HepG2 (cell line): ENCODE measurements at regions not wholly inside any gene's neighbourhood (a gene's known extent, or its start where the extent isn't known, plus 50 kb on each side); places are given as distances from the start of the nearest gene placed in this dataset.

Experiments
- ATAC-seq: fragments of 200-7000 bp; cut with Tn5 transposase; 3 replicates; pipeline ENCODE4 v1.9.1; 2020; ENCODE audit warnings: mild to moderate bottlenecking, moderate library complexity
- BruUV-seq: library from RNA; stranded (reverse); fragments of 400-500 nt; replicated peaks from 2 replicates; lab custom pipeline; 2021; lab: Mats Ljungman, UMichigan
- CTCF ChIA-PET: fragments of 300-600 bp; formaldehyde crosslinking; extraction: SDS; loops from one replicate; lab custom pipeline; 2021; ENCODE audit warnings: low total read pairs, inconsistent platforms, low intra/inter-chr PET ratio; lab: Yijun Ruan, JAX
- POLR2A ChIA-PET: fragments of 350-600 bp; sonication (Branson Sonifier 250); formaldehyde crosslinking; loops from one replicate; lab custom pipeline; 2020; ENCODE audit warnings: antibody characterized with exemption, inconsistent platforms; lab: Yijun Ruan, JAX
- DNase-seq: peaks from one replicate; pipeline ENCODE4 v3.0.0-alpha.2; 2015; ENCODE audit warnings: low spot score
- FAIRE-seq: peaks from 3 replicates; lab custom pipeline; 2011; peaks lifted over from hg19 to GRCh38; lab: Jason Lieb, UNC
- H2AFZ ChIP-seq: one replicate; pipeline ENCODE4 v1.6.1; 2011; ENCODE audit warnings: low read length, inconsistent platforms
- H3K27ac ChIP-seq: fragments of 300-600 bp; 3 replicates; pipeline ENCODE4 v1.8.0; 2011; ENCODE audit warnings: mixed run types, mild to moderate bottlenecking, mixed read lengths, low read length, inconsistent platforms; ENCODE audit not compliant: insufficient read depth; ENCODE audit errors: extremely low read length
- H3K27me3 ChIP-seq, 2 experiments: fragments of 200-600 bp in 1 of 2; 2 replicates in 1 of 2; 3 replicates in 1 of 2; pipeline versions ENCODE4 v1.6.0 to v1.8.0; 2011; ENCODE audit warnings: low read length in 2 of 2, mild to moderate bottlenecking in 2 of 2, moderate library complexity in 2 of 2, inconsistent platforms in 1 of 2; ENCODE audit not compliant: insufficient read depth in 2 of 2, control insufficient read depth in 1 of 2
- H3K36me3 ChIP-seq, 2 experiments: fragments of 200-600 bp in 1 of 2; replicated peaks in 1 of 2; 2 replicates in 1 of 2; 3 replicates in 1 of 2; pipeline versions ENCODE4 v1.5.1 to v1.8.0; 2011; ENCODE audit warnings: low read length in 2 of 2, inconsistent platforms in 1 of 2; ENCODE audit not compliant: insufficient read depth in 2 of 2, control insufficient read depth in 1 of 2
- H3K4me1 ChIP-seq: 2 replicates; pipeline ENCODE4 v1.5.1; 2012; ENCODE audit warnings: low read length, inconsistent platforms; ENCODE audit not compliant: insufficient read depth
- H3K4me2 ChIP-seq: 2 replicates; pipeline ENCODE4 v1.6.0; 2011; ENCODE audit warnings: low read depth, low read length, inconsistent platforms
- H3K4me3 ChIP-seq, 3 experiments: fragments of 200-600 bp in 1 of 3; sonication (generic), shearing (Covaris generic) in 1 of 3; replicated peaks in 1 of 3; 2 replicates each; pipeline ENCODE4 v1.5.1; 2011 to 2016; ENCODE audit warnings: low read length in 3 of 3, inconsistent platforms in 2 of 3, low read depth in 2 of 3, mild to moderate bottlenecking in 2 of 3, control low read depth in 1 of 3, mixed read lengths in 1 of 3; ENCODE audit not compliant: insufficient read depth in 1 of 3
- H3K79me2 ChIP-seq: one replicate; pipeline ENCODE4 v1.6.1; 2011; ENCODE audit warnings: low read length, inconsistent platforms; ENCODE audit not compliant: insufficient read depth
- H3K9ac ChIP-seq: 2 replicates; pipeline ENCODE4 v1.6.0; 2011; ENCODE audit warnings: mild to moderate bottlenecking, low read depth, low read length, inconsistent platforms; ENCODE audit not compliant: insufficient read depth
- H3K9me3 ChIP-seq: 2 replicates; pipeline ENCODE4 v1.5.1; 2012; ENCODE audit warnings: mild to moderate bottlenecking, low read length
- H4K20me1 ChIP-seq: 2 replicates; pipeline ENCODE4 v1.6.0; 2011; ENCODE audit warnings: inconsistent platforms, mild to moderate bottlenecking, low read length, moderate library complexity; ENCODE audit not compliant: insufficient read depth
- AGO2 ChIP-seq: fragments of 200-400 bp; formaldehyde crosslinking; optimal IDR thresholded peaks from 2 replicates; pipeline ENCODE3; 2017; ENCODE audit warnings: mild to moderate bottlenecking, low read depth, low read length, moderate library complexity
- CENPT ChIP-seq: sonication (generic); formaldehyde crosslinking; IDR thresholded peaks from 2 replicates; pipeline ENCODE4 v1.8.0; 2022; ENCODE audit warnings: low read depth, mild to moderate bottlenecking, moderate library complexity, missing genetic modification reagents
- FOXK1 ChIP-seq: sonication (generic); formaldehyde crosslinking; IDR thresholded peaks from 2 replicates; pipeline ENCODE4 v1.4.0; 2020; ENCODE audit warnings: low read depth, missing genetic modification reagents, borderline replicate concordance
- KAT7 ChIP-seq: IDR thresholded peaks from 2 replicates; pipeline ENCODE4 v1.6.1; 2018; ENCODE audit warnings: borderline replicate concordance, missing compliant biosample characterization
- KLF9 ChIP-seq: IDR thresholded peaks from 2 replicates; pipeline ENCODE4 v1.6.1; 2016; ENCODE audit warnings: low read depth
- PAWR ChIP-seq: sonication (generic); formaldehyde crosslinking; IDR thresholded peaks from 2 replicates; pipeline ENCODE4 v1.4.0; 2020; ENCODE audit warnings: missing genetic modification reagents, mild to moderate bottlenecking, borderline replicate concordance
- RAD51 ChIP-seq: fragments of 450-650 bp; IDR thresholded peaks from 2 replicates; pipeline ENCODE4 v1.6.1; 2016; ENCODE audit warnings: borderline replicate concordance
- SYNCRIP ChIP-seq: fragments of 200-400 bp; formaldehyde crosslinking; IDR thresholded peaks from 2 replicates; pipeline ENCODE4 v1.6.1; 2018; ENCODE audit warnings: mild to moderate bottlenecking, low read depth, low read length; ENCODE audit not compliant: insufficient read depth
- ZEB1 ChIP-seq: IDR thresholded peaks from 2 replicates; pipeline ENCODE4 v1.6.1; 2012; ENCODE audit warnings: mild to moderate bottlenecking, low read depth, inconsistent platforms; ENCODE audit not compliant: insufficient replicate concordance
- ZSCAN25 ChIP-seq: sonication (generic); formaldehyde crosslinking; IDR thresholded peaks from 2 replicates; pipeline ENCODE4 v1.8.0; 2022; ENCODE audit warnings: mild to moderate bottlenecking, missing genetic modification reagents
- WGBS: methylation state at CpG from one replicate; pipeline ENCODE4 v1.1.6; 2017; ENCODE audit warnings: low lambda C conversion rate; 5-methylcytosine and 5-hydroxymethylcytosine counted together
- in situ Hi-C: cut with HindIII; loops from 2 replicates; pipeline ENCODE4 v1.10.0; 2017; ENCODE audit warnings: low pct_unique_long_range_greater_than_20kb; ENCODE audit not compliant: extremely low pct_ligation_motif_present
- intact Hi-C: fragments of 100-400 bp; cut with micrococcal nuclease; formaldehyde crosslinking; loops from one replicate; pipeline ENCODE4 v1.10.0; 2022; ENCODE audit not compliant: unreplicated experiment
- TF ChIP-seq, protein P1 (sequence below), 2 experiments: fragments of 450-650 bp in 1 of 2; sonication (generic) in 1 of 2; formaldehyde crosslinking in 1 of 2; IDR thresholded peaks; 2 replicates each; pipeline versions ENCODE4 v1.6.1 to v1.8.0; 2016 to 2022; ENCODE audit warnings: antibody characterized with exemption in 1 of 2, mild to moderate bottlenecking in 1 of 2, missing genetic modification reagents in 1 of 2
- TF ChIP-seq, protein P2 (sequence below): sonication (generic); formaldehyde crosslinking; IDR thresholded peaks from 2 replicates; pipeline ENCODE4 v1.5.0; 2020; ENCODE audit warnings: missing genetic modification reagents, mild to moderate bottlenecking, borderline replicate concordance

DNA sequence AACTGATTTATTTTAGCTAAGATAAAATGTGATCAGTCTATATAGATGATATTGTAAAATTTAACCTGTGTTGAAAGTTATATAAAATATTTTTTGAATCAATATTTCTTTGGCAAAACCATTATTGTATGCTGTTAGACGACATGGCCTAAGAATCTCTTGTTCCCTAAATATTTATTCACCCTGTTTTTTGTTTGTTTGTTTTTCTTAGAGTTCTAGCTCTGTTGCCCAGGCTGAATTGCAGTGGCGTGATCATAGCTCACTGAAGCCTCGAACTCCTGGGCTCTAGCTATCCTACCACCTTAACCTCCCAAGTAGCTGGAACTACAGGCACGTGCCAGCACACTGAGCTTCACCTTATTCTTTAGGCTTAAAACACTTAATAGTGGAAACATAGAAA is 410.7 kb downstream of the ARL4A start:
- intact Hi-C loops (loop anchor here (5.0 kb wide), 1 partner anchor 81 kb away; no protein-coding TSS in a partner anchor), in situ Hi-C loops (no loop called here)
- Histone ChIP-seq H3K4me1 (no peaks in the 10 kb centered on the region; the same call in 1 of the 2 replicates), H3K9me3 (no peaks in the 10 kb centered on the region), H3K9ac (no peak overlapping the region), H2AFZ (no peak overlapping the region), H3K27ac (no peak overlapping the region), H3K27me3 (no peaks in the 10 kb centered on the region), H3K4me2 (no peak overlapping the region), H3K36me3 (no peaks in the 10 kb centered on the region), H3K4me3 (no peak overlapping the region), H3K79me2 (no peaks in the 10 kb centered on the region), H4K20me1 (no peaks in the 10 kb centered on the region)
- CTCF ChIA-PET, result no interaction called here
- no peak for FAIRE-seq
- POLR2A ChIA-PET, result no interaction called here
- no TSS peak for BruUV-seq
- TF ChIP-seq ZEB1, result no peak
- no peak for TF ChIP-seq FOXK1 (CRISPR knock-in tag)
- TF ChIP-seq SYNCRIP, result no peak
- TF ChIP-seq RAD51, result no peak
- TF ChIP-seq AGO2, result no peak
- no peak for TF ChIP-seq KLF9 (CRISPR knock-in tag)
- TF ChIP-seq, protein P1, sequence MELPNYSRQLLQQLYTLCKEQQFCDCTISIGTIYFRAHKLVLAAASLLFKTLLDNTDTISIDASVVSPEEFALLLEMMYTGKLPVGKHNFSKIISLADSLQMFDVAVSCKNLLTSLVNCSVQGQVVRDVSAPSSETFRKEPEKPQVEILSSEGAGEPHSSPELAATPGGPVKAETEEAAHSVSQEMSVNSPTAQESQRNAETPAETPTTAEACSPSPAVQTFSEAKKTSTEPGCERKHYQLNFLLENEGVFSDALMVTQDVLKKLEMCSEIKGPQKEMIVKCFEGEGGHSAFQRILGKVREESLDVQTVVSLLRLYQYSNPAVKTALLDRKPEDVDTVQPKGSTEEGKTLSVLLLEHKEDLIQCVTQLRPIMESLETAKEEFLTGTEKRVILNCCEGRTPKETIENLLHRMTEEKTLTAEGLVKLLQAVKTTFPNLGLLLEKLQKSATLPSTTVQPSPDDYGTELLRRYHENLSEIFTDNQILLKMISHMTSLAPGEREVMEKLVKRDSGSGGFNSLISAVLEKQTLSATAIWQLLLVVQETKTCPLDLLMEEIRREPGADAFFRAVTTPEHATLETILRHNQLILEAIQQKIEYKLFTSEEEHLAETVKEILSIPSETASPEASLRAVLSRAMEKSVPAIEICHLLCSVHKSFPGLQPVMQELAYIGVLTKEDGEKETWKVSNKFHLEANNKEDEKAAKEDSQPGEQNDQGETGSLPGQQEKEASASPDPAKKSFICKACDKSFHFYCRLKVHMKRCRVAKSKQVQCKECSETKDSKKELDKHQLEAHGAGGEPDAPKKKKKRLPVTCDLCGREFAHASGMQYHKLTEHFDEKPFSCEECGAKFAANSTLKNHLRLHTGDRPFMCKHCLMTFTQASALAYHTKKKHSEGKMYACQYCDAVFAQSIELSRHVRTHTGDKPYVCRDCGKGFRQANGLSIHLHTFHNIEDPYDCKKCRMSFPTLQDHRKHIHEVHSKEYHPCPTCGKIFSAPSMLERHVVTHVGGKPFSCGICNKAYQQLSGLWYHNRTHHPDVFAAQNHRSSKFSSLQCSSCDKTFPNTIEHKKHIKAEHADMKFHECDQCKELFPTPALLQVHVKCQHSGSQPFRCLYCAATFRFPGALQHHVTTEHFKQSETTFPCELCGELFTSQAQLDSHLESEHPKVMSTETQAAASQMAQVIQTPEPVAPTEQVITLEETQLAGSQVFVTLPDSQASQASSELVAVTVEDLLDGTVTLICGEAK (IDR thresholded peaks at IDR 0.05), result no peak
- TF ChIP-seq, protein P1 (CRISPR knock-in tag; IDR thresholded peaks at IDR 0.05), result no peak
- no peak for TF ChIP-seq ZSCAN25 (CRISPR knock-in tag)
- TF ChIP-seq KAT7 (CRISPR knock-in tag), result no peak
- TF ChIP-seq CENPT (CRISPR knock-in tag), result no peak
- TF ChIP-seq, protein P2, sequence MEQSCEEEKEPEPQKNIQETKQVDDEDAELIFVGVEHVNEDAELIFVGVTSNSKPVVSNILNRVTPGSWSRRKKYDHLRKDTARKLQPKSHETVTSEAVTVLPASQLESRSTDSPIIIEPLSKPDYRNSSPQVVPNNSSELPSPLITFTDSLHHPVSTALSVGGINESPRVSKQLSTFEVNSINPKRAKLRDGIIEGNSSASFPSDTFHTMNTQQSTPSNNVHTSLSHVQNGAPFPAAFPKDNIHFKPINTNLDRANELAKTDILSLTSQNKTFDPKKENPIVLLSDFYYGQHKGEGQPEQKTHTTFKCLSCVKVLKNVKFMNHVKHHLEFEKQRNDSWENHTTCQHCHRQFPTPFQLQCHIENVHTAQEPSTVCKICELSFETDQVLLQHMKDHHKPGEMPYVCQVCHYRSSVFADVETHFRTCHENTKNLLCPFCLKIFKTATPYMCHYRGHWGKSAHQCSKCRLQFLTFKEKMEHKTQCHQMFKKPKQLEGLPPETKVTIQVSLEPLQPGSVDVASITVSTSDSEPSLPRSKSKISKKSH, result no peak
- no peak for TF ChIP-seq PAWR (CRISPR knock-in tag)
- no peak for ATAC-seq
- 59% methylated on average over 4 of the region's 4 CpGs for WGBS
- DNase-seq, result no peak
